GM18861 (cell line): ENCODE measurements at regions not wholly inside any gene's neighbourhood (a gene's known extent, or its start where the extent isn't known, plus 50 kb on each side); places are given as distances from the start of the nearest gene placed in this dataset.

ENCODE experiments used
- ATAC-seq: cut with Tn5 transposase; IDR thresholded peaks from one replicate; pipeline ENCODE4 v1.9.1; 2021; ENCODE audit not compliant: unreplicated experiment

GRCh38 chr2:60067006-60067405, 486.4 kb downstream of the BCL11A start:
- no peak for ATAC-seq

- no peak for ATAC-seq
Observed at GRCh38 chr2:60066096-60066839, 487.2 kb downstream of the BCL11A start.

DNA sequence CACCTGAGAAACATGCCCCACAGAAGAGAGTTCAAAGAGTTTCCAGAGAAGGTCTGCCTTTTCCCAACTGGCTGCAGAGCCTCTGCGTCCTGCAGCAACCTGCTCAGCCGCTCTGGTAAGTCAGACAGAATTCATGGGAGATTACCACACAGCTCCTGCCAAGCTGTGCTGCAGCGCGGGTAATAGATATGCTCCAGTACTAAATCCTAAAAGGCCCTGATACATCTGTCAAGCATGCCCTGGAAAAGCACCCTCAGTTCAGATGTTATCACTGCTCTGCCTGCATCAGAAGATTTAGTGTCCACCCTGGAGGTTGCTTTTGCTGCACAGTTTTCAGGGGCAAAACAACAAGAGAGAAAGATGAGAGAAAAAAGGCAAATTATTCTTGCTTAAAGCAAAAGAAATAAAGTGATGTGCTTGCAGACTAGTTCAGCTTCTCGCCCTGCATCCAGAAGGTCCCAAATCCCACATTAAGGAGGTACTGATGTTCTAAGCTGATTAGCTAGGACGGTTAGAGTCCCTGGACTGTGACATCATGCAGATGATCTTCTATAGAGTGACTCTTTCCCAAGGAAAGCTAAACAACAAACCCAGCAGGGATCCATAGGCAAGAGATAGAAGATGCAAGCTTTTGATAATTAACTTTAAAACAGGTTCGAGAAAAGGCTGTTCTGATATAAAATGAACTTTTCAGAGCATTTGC, 488.6 kb downstream of the BCL11A start:
- ATAC-seq, result no peak

- no peak for ATAC-seq
Observed at GRCh38 chr2:60058781-60059180, 494.7 kb downstream of the BCL11A start.

DNA sequence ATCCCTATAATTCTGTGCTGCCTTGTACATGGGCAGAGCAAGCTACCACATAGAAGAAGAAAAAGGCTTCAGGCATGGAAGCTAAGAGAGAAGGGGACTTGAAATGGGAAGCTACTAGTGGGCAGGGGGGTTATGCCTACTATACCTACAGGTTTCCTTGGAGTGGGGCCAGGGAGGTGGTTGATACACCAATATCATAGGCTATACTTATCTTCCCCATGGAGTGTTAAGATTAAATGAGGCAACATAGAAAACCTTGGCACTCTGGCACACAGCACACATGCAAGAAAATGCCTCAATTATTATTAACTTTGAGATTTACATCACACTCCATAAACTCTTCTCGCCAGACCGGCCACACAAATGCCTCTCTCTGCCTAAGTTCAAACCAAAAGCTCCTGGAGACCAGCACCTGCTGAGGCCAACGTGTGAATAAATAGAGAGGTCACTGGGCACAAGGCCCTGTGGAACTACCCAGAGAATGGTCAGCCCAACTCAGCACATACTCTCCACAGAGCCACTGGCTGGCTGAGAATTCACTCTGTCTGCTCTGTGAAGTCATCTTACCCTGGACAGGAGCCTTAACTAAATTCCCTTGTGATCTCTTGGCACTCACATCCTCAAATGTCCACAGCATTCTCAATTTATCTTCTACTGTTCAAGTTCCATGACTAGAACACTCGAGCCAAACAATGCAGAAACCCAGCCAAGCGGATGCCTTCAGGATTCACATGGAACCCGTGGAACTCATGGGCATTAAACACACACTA, 498.7 kb downstream of the BCL11A start:
- ATAC-seq, result no peak

- no peak for ATAC-seq
Observed at GRCh38 chr2:60053791-60054190, 499.7 kb downstream of the BCL11A start.

DNA sequence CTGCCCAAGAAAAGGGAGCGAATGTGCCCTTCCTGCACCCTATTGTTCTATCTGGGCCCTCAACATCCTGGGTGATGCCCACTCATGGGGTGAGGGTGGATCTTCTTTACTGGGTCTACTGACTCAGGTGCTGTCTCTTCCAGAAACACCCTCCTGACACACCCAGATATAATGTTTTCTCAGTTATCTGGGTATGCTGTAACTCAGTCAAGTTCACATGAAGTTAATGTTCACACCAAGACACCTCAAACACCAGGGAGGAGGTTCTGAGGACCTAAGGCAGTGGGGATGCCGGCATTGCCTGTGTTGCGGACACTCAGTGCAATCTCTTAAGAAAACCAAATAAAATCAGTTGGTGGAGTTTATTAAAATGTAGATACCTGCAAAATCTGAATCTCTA, 500.9 kb downstream of the BCL11A start:
- ATAC-seq, result no peak

- ATAC-seq, result no peak
Observed at GRCh38 chr2:60051991-60052390, 501.5 kb downstream of the BCL11A start.

DNA sequence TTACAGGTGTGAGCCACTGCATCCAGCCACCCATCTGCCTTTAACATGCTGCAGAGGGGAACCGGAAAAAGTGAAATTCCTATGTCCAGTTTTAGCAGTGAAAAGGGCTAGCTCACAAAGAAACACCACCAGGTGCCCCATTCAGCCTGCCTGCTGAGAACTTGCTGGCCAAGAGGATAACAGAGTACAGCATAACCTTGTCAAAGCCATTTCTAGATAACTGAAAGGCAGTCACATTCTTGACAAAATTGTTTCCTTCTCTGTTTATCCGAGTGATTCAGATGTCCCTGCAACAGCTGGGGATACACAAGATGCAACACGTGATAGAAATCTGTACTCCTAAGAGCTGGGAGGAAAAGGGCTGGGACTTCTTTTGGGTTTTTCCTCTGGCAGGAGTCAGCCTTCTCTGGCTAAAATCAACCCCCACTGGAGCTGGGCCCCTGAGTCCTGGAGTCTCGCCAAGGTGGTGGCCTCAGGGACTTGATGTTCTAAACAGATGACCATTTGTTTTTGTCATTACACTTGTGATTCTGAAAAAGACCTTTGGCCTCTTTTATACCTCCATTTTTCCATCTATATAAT, 505.4 kb downstream of the BCL11A start:
- no peak for ATAC-seq

GRCh38 chr2:60047347-60047746, 506.1 kb downstream of the BCL11A start:
- no peak for ATAC-seq

DNA sequence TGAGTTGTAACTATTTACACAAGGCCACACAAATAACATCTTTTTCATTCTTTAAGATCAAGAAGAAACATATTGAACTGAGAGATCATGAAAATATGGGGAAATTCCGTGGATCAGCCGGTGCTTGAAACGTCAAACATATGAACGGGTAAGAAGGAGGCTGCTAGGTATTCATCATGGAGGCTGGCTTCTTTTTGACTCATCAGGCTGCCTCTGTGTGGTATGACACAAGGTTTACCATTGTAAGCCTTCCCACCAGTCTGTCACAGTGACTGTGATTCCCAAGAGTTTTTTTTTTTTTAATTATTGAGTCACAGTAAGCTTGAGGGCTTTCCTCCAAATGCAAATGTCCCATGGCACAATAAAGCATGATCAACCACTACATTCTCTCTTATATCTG, 506.9 kb downstream of the BCL11A start:
- ATAC-seq, result no peak

GRCh38 chr2:60045456-60045855, 508.0 kb downstream of the BCL11A start:
- ATAC-seq, result no peak

DNA sequence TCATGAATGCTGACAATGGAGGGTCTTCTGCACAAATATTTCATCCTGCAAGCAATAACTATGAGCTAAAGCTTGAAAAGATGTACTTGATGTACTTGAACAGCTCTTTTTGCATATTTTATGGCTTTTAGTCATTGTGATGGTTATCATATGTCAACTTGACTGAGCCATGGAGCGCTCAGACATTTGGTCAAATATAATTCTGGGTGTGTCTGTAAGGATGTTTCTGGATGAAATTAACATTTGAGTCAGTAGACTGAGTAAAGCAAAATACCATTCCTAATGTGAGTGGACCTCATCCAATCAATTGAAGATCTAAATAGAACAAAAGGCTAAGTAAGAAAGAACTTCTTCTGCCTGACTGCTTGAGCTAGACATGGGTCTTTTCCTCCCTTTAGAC, 509.0 kb downstream of the BCL11A start:
- ATAC-seq, result no peak

- no peak for ATAC-seq
Observed at GRCh38 chr2:60042023-60042422, 511.4 kb downstream of the BCL11A start.

DNA sequence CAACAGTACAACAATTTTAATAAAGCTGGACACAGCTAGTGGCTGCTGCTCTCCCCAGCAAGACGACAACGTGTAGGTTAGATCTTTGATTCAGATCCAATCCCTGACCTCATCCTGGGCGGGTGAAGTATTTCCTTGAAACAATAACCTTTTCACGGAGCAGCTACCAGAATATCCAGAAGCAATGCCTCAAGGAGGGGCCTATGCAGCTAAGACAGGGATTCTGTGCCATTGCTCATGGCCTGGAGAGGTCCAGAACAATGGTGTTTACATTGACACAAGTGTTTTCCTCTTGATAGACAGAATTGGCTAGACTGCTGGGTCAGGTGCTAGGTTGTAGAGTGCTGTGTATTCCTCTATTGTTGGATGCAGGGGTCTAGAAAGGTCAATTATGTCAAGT, 520.1 kb downstream of the BCL11A start:
- no peak for ATAC-seq

- no peak for ATAC-seq
Observed at GRCh38 chr2:60029566-60029883, 523.9 kb downstream of the BCL11A start.

GRCh38 chr2:60028849-60029565, 524.4 kb downstream of the BCL11A start:
- no peak for ATAC-seq

DNA sequence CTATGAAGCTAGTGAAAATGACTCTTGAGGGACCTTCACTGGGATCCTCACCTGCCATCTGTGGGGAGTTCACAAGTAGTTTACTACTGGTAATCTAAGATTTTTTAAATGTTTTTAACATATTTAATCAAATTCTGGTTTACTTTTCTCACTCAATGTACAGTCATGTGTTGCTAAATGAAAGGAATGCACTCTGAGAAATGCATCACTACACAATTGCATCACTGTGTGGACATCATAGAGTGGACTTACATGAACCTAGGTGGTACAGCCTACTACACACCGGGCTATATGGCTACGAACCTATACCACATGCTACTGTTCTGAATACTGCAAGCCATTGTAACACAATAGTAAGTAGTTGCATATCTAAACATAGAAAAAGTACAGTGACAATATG, 528.0 kb downstream of the BCL11A start:
- ATAC-seq, result no peak

DNA sequence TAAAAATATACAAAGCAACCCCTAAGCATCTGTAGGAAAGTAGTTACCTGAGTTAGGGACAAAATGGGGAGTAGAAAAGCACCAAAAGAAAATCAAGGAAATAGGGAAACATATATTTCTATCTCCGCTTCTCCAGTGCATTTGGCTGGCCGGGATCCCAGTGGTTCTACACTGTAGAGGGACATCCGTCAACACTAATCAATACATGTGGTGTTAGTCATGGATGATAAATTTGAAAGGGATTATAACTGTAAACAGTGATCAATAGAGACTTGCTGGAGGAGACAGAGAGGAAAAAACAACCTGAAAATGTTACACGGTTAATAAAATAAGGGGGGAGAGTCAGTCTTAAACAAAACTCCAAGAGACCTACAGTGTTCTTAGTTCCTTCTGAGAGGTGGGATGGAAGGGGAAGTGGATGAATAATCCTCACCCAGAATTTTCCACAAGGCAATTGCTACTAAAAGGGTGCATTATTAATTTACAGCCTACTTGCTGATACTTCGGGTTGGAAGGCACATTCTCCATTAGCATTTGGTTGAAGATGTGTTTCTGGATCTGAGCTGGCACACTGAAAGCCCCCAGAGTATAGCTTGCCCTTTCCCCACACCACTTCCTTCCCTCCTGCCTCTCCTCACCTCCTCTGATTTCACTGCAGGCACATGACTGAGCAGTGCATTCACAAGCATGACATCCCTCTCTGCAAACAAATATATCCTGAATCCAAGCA, 530.0 kb downstream of the BCL11A start:
- ATAC-seq, result no peak

GRCh38 chr2:60007671-60008070, 545.8 kb downstream of the BCL11A start:
- no peak for ATAC-seq
